ENCODE measurements at regions not wholly inside any gene's neighbourhood (a gene's known extent, or its start where the extent isn't known, plus 50 kb on each side); places are given as distances from the start of the nearest gene placed in this dataset.
"Not testable (repeated sequence)": the region's sequence is repeated elsewhere in the genome, so short reads cannot be mapped to it uniquely, and the experiment has no call there.

DNA sequence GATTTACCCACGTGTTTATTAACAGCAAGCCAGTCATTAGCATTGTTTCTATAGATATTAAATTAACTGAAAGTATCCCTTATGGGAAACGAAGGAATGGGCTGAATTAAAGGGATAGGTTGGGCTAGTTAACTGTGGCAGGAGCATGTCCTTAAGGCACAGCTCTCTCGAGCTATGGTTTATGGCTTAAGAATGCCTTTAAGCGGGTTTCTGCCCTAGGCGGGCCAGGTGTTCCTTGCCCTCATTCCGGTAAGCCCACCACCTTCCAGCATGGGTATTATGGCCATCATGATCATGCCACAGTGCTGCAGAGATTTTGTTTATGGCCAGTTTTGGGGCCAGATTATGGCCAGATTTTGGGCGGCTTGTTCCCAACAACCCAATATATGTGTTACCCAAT, 569.9 kb upstream of the MBL2 start:
- TF ChIP-seq, protein P1, sequence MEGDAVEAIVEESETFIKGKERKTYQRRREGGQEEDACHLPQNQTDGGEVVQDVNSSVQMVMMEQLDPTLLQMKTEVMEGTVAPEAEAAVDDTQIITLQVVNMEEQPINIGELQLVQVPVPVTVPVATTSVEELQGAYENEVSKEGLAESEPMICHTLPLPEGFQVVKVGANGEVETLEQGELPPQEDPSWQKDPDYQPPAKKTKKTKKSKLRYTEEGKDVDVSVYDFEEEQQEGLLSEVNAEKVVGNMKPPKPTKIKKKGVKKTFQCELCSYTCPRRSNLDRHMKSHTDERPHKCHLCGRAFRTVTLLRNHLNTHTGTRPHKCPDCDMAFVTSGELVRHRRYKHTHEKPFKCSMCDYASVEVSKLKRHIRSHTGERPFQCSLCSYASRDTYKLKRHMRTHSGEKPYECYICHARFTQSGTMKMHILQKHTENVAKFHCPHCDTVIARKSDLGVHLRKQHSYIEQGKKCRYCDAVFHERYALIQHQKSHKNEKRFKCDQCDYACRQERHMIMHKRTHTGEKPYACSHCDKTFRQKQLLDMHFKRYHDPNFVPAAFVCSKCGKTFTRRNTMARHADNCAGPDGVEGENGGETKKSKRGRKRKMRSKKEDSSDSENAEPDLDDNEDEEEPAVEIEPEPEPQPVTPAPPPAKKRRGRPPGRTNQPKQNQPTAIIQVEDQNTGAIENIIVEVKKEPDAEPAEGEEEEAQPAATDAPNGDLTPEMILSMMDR (conservative IDR thresholded peaks at IDR 0.05), result not testable (repeated sequence)
- TF ChIP-seq EZH2 (IDR thresholded peaks at IDR 0.05; ENCODE audit: low read depth), result not testable (repeated sequence)
